Glomerular visceral epithelial cell (primary cell): ENCODE measurements at regions not wholly inside any gene's neighbourhood (a gene's known extent, or its start where the extent isn't known, plus 50 kb on each side); places are given as distances from the start of the nearest gene placed in this dataset.
"Not testable (repeated sequence)": the region's sequence is repeated elsewhere in the genome, so short reads cannot be mapped to it uniquely, and the experiment has no call there.

ENCODE experiments used
- DNase-seq: peaks from one replicate; pipeline ENCODE4 v3.0.0-alpha.2; 2016; ENCODE audit errors: extremely low spot score

DNA sequence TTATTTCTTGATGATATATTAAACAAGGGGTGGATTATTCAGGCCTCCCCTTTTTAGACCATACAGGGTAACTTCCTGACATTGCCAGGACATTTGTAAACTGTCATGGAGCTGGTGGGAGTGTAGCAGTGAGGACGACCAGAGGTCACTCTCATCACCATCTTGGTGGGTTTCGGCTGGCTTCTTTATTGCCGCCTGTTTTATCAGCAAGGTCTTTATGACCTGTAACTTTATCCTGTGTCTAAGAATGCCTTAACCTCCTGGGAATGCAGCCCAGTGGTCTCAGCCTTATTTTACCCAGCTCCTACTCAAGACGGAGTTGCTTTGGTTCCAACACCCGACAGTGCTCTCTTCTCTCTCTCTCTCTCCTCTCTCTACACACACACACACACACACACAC, 221.9 kb downstream of the C16orf95 start:
- DNase-seq, result no peak

DNA sequence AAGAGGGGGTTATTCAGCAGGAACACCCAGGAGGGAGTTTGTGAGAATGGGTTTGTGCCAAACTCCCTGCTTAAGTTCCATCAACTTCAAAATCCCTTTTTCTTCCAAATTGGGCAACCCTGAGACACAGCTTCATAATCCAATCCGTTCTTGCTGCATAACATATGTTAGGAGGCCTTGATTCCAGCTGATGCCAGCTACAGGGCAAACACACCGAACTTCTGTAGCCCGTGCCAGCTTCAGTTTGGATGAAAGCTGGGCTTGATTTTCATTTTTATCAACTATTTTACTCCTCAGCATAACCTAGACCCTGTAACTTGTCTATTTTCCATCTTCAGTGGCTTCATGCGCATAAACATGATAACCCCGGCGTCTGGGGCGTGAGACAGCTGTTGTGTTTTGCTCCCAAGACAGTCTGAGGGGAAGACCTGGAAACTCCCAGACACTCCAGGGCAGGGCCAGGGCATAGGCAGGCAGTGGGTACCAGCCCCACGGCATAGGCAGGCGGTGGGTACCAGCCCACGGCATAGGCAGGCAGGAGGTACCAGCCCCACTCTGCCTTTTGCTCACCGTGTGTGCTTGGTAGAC, 220.4 kb downstream of the C16orf95 start:
- no peak for DNase-seq

DNA sequence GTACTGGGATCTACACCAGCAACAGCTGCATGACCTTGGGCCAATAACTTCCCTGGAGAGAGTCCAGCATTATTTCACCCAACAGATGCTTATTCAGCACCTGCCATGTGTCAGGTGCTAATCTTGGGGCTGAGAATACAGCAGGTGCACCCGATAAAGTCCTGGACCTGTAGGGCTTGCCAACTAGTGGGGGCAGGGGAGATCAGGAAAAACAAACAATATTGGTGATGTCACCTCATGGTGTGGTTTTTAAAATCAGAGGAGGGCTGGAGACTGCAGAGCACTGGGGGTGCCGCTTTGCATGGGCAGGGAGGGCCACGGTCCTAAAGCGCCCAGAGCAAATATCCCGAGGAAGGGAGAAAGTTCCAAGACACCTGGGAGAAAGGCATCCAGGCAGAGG, 218.8 kb downstream of the C16orf95 start:
- DNase-seq, result no peak

DNA sequence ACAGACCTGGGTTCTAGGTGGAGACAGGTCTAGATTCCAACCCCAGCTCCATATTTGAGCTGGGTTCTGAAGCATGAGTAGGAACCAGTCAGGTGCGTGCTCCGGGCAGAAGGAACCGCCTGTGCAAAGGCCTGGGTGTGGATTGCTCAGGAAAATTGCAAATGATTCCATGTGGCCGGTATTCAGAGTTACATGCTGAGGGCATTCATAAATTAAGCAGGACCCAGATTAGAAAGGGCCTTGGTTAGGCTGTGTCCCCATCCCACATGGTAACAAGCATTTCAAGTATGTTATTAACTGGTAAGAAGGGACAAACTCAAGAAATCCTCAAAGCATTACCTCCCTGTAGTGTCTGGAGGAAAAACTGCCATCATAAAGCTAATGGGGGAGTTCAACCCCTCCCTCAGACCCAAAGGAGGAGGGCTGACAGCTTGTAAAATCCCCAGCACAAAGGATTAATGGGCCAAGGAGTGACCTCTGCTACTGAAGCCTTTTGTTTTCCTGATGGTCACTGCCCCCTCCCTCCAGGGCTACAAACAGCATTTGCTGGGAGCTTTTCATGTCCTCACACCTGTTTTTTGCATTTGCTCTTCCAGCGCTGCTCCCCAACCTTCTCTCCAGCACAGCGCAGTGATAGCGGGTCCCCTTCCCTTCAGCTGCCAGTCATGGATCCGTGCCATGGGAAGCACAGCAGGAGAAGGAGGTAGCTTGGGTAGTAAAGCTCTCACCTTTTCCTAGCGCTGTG, 218.0 kb downstream of the C16orf95 start:
- DNase-seq, result no peak

DNA sequence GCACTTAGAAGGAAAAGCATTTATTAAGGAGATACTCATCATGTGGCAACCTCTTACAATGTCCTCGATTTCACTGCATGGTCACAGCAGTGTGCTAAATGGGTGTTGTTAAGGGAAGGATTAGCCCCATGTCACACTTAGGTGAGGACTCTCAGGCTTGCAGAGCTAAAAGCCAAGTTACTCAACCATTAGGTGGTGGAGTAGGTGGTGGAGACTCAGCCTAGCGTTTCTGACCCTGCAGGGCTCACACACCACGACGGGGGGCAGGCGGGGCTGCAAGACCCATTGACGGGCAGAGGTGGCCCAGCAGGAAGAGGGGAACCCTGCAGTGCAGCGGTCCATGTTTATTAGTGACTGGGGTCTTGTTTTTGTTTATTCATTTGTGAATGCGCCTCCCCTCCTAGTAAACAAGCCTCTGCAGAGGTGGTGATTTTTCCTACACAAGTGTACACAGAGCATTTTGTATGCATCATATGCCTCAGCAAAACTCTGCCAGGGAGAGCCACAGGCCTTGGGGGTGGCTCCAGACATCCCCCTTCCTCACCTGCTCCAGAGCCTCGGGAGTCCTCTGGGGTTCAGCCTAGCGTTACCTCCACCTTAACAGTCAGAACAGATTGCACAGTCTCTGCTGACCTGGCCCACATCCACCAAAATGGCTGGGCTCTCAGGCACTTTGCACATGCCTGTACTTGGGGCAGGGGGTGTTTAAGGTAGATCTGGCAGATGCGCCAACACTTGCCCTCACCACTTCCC, 216.7 kb downstream of the C16orf95 start:
- no peak for DNase-seq

- DNase-seq, result no peak
Measured at GRCh38 chr16:87101903-87102302, 215.3 kb downstream of the C16orf95 start.

DNA sequence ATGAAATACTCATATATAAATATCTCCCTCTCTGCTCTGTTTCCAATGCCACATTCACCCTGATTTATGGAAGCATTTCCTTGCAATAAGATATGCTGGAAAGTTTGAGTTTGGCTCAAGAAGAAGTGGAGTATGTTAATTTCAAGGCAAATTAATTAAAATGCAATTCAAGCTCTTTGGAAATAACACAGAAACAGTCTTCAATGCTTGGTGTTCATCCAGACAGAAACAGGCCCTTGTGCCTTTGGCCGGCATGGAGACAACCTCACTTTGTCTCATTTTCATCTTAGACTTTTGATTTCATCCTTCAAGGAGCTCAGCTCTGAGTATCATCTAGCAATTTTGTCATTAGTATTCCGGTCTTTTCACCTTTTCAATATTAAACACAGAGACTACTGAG, 210.0 kb downstream of the C16orf95 start:
- no peak for DNase-seq

GRCh38 chr16:87108278-87108677, 208.9 kb downstream of the C16orf95 start:
- DNase-seq, result no peak

DNA sequence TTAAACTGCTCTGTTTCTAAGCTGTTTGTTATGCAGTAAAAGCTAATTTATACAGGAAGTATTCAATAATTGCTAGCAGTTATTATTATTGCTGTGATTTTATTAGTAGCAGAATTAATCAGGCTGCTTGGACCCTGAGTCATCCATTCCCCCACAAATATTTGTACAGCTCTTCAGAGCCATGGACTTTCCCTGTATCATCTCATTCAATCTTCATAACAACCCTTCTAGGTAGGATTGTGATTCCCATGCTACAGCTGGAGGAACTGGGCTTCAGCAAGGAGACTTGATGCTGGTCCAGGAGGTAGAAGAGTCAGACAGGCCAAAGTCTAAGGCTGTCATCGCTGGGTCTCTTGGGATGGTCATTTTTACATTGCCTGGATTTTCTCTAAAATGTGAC, 208.3 kb downstream of the C16orf95 start:
- no peak for DNase-seq

DNA sequence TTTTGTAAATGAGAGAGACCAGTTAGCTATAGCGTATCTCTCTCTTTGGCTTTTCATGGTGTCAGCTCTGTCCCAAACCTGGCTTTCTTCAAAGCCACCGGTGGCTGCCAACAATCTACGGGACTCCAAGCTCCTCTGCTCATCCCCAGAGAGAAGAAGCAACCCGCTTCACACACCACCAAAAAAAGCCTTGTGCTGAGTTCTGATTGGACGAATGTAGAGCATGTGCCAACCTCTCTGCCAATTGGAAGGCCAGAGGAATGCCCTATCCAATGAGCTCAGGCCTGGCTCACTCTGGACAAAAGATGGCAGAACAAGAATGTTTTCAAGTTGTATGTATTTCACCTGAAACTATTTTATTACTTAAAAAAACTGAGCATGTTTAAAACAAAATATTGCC, 202.4 kb downstream of the C16orf95 start:
- no peak for DNase-seq

DNA sequence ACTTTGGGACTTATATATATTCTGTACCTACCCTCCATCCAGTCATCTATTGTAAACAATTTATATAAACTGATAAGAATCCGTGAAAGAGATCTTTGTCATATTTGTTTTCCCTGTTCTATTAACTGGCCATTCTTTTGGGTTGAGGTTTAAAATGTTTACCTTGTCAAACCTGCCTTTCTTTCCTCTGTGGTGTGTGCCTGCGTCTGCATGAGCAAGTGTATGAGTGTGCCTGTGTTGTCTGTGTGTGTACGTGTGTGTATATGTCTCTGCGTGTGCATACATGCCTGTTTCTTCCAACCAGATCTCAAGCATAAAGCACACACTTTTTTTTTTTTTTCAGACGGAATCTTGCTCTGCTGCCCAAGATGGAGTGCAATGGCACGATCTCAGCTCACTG, 201.5 kb downstream of the C16orf95 start:
- no peak for DNase-seq

DNA sequence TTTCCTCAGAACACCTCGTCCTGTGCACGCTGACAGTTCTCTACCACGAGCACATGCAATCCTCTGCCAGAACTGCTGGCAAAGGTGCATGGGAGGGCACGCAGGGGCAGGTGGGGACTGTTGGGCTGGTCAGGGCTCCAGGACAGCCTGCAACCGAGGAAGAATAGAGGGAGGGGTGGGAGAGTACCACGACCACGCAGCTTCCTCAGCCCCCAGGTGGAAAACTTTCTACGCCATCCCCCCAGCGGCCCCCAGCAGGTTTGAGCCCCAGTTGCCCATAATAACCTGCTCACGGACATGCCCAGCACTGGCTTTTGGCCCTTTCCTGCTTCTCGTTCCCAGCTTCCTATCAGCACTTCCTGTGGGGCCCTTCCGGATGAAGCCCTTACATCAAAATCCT, 199.3 kb downstream of the C16orf95 start:
- DNase-seq, result no peak

DNA sequence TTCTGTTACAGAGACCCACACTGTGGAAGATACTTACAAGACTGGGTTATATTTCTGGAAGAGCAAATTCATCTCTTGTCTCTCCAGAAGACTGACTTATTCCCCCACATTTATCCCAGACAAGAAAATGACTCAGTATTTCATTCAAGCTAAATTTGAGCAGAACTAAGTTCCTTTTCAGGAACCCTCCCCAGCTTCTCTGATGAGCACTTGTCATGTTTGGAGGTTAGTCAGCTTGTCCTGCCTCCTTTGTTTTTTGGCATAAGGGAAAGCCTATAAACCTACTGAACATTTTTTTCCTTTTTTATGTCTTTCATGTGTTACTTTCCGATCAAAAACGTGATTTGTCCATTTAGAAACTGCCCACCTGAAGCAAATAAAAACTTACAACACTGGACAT, 198.0 kb downstream of the C16orf95 start:
- no peak for DNase-seq

DNA sequence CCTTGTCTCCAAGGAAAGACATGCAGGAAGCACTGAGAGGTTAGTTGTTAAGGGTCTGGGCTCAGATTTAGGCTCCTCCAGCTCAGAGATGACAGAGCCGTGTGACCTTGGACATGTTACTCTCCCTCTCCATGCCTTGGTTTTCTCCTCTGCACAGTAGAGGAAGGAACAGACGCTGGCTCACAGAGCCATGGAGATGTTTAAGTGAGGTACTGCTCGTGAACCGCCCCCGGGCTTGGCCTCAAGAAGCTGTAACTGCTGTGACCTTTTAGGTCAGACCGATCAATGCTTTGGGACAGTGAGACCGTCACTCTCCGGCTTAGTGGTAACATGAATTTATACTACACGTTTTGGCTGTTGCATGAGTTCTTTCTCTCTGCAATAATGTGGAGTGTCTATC, 197.4 kb downstream of the C16orf95 start:
- no peak for DNase-seq

- no peak for DNase-seq
Measured at GRCh38 chr16:87121816-87122215, 195.4 kb downstream of the C16orf95 start.

DNA sequence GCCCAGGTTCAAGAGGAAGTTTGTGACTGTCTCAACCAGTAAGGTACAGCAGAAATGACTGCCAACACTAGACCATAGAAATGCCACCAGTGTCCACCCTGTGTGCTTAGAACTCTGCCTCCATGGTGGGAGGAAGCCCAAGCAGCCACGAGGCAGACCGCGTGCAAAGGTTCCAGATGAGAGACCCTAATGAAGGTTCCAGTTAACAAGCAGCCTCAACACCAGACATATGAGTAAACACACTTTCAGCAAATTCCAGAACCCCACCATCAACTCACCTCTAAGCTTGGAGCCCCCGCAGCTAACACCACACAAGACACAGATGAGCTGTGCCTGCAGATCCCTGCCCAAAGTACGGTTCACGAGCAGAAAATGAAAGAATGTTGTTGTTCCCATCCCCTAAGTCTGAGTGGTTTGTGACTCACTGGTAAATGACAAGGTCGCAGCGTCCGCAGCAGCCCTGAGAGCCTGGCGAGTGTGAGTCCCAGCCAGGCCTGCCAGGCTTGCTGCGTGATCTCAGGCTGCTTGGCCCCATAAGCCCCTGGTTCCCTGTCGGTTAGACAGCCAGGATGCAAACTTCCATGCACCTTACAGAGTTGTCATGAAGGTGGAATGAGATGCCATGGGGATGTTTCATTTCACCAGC, 193.7 kb downstream of the C16orf95 start:
- no peak for DNase-seq

GRCh38 chr16:87124405-87124804, 192.8 kb downstream of the C16orf95 start:
- not testable (repeated sequence) for DNase-seq

- no peak for DNase-seq
Measured at GRCh38 chr16:87125206-87126155, 191.7 kb downstream of the C16orf95 start.

GRCh38 chr16:87126403-87127025, 190.7 kb downstream of the C16orf95 start:
- DNase-seq, result no peak

DNA sequence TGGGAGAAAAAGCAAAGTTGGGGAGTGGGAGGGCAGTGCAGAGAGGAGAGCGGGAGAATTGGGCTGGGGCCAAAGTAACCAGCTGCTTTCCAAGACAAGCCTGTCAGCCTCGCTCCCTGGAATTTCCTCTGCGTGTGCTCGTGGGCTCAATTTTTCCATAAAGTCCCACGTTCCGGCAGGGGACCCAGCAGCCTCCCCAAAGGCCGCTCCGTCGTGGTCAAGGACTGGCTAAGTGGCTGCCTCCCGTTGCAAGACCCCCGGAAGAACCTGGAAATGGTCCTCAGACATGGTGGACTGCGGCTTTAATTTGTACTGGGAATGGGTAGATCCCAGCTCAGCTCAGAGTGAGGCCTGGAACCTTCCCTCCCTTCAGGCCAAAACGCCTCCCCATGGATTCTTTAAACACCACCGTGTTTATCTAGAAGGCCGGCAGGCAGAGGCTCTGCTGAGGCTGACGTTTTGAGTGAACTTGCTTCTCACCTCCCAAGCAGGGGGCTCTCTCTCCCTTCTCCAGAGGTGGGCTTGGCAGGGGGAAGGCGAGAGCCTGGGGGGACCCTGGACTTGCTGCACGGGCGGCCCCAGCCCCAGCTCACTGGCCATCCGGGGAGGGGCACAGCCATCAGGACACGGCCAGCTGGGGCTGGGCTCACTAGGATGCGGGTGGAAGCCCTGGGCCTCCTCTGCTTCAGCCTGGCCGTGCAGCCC, 190.0 kb downstream of the C16orf95 start:
- DNase-seq, result no peak
